NCI-H187 treated with DMSO at 0.1 percent for 48 hours (cell line): ENCODE measurements at regions not wholly inside any gene's neighbourhood (a gene's known extent, or its start where the extent isn't known, plus 50 kb on each side); places are given as distances from the start of the nearest gene placed in this dataset.

Experiments
- DNase-seq: peaks from one replicate; lab custom pipeline; 2025; lab: John Stamatoyannopoulos, UW

- no peak for DNase-seq
These were observed 829.3 kb upstream of the LCORL start for GRCh38 chr4:18850867-18851266.

GRCh38 chr4:18847249-18847890, 825.8 kb upstream of the LCORL start:
- no peak for DNase-seq

GRCh38 chr4:18846313-18846712, 824.8 kb upstream of the LCORL start:
- no peak for DNase-seq

GRCh38 chr4:18844726-18845125, 823.2 kb upstream of the LCORL start:
- DNase-seq = no peak

GRCh38 chr4:18842431-18842830, 820.9 kb upstream of the LCORL start:
- no peak for DNase-seq

GRCh38 chr4:18840481-18840880, 818.9 kb upstream of the LCORL start:
- DNase-seq = no peak

- DNase-seq = no peak
These were observed 794.8 kb upstream of the LCORL start for GRCh38 chr4:18816228-18816895.

- DNase-seq = no peak
These were observed 794.2 kb upstream of the LCORL start for GRCh38 chr4:18815779-18816173.

- DNase-seq = no peak
These were observed 793.7 kb upstream of the LCORL start for GRCh38 chr4:18815081-18815778.

- no peak for DNase-seq
These were observed 792.2 kb upstream of the LCORL start for GRCh38 chr4:18813771-18814170.

GRCh38 chr4:18813055-18813454, 791.5 kb upstream of the LCORL start:
- no peak for DNase-seq

GRCh38 chr4:18803781-18804180, 782.2 kb upstream of the LCORL start:
- DNase-seq = no peak

- no peak for DNase-seq
These were observed 776.6 kb upstream of the LCORL start for GRCh38 chr4:18798123-18798522.

GRCh38 chr4:18795794-18796193, 774.2 kb upstream of the LCORL start:
- DNase-seq = no peak

- DNase-seq = no peak
These were observed 755.8 kb upstream of the LCORL start for GRCh38 chr4:18777190-18777930.

- DNase-seq = no peak
These were observed 746.4 kb upstream of the LCORL start for GRCh38 chr4:18767921-18768320.

- DNase-seq = no peak
These were observed 735.1 kb upstream of the LCORL start for GRCh38 chr4:18756671-18757070.

- no peak for DNase-seq
These were observed 732.6 kb upstream of the LCORL start for GRCh38 chr4:18754180-18754579.

GRCh38 chr4:18751083-18751482, 729.5 kb upstream of the LCORL start:
- DNase-seq = no peak

GRCh38 chr4:18749391-18749790, 727.8 kb upstream of the LCORL start:
- DNase-seq = no peak

GRCh38 chr4:18736551-18736950, 715.0 kb upstream of the LCORL start:
- no peak for DNase-seq

- no peak for DNase-seq
These were observed 714.2 kb upstream of the LCORL start for GRCh38 chr4:18735740-18736268.
